Mesodermal cell (in vitro differentiated cells): ENCODE measurements at regions not wholly inside any gene's neighbourhood (a gene's known extent, or its start where the extent isn't known, plus 50 kb on each side); places are given as distances from the start of the nearest gene placed in this dataset.

Experiments
- H3K27ac ChIP-seq: 2 replicates; pipeline ENCODE4 v1.7.0; 2013; ENCODE audit warnings: mild to moderate bottlenecking, low read depth, low read length, moderate library complexity; ENCODE audit not compliant: severe bottlenecking
- H3K36me3 ChIP-seq: 2 replicates; pipeline ENCODE4 v1.7.1; 2013; ENCODE audit warnings: mild to moderate bottlenecking, low read length, moderate library complexity; ENCODE audit not compliant: control insufficient read depth, insufficient read depth
- H3K4me1 ChIP-seq: one replicate; pipeline ENCODE4 v1.7.1; 2013; ENCODE audit warnings: mild to moderate bottlenecking, low read length; ENCODE audit not compliant: insufficient read depth, control insufficient read depth, poor library complexity, severe bottlenecking
- H3K4me3 ChIP-seq: 2 replicates; pipeline ENCODE4 v1.7.0; 2013; ENCODE audit warnings: low read length, control low read depth, mild to moderate bottlenecking; ENCODE audit not compliant: insufficient read depth, poor library complexity, severe bottlenecking; ENCODE audit errors: extremely low read depth
- H3K9me3 ChIP-seq: 2 replicates; pipeline ENCODE4 v1.7.1; 2013; ENCODE audit warnings: mild to moderate bottlenecking, low read length, moderate library complexity; ENCODE audit not compliant: control insufficient read depth
- WGBS, 2 experiments: methylation state at CpG; one replicate each; pipeline ENCODE4 v1.1.5; 2013; ENCODE audit warnings: missing lambda C conversion rate in 2 of 2; ENCODE audit not compliant: insufficient coverage in 2 of 2; 5-methylcytosine and 5-hydroxymethylcytosine counted together

- Histone ChIP-seq H3K9me3 (peaks cover 7% of the 10 kb centered on the region), H3K36me3 (no peaks in the 10 kb centered on the region), H3K27ac (no peak overlapping the region), H3K4me1 (peaks cover 19% of the 10 kb centered on the region), H3K4me3 (no peak overlapping the region)
- 86% methylated on average over 1 of the region's 2 CpGs; no CpG with 5 or more reads in 1 of the 2 experiments for WGBS, 2 experiments
Measured at GRCh38 chr1:181153634-181153961, 65.1 kb downstream of the IER5 start.

- Histone ChIP-seq H3K36me3 (no peaks in the 10 kb centered on the region), H3K4me3 (no peak overlapping the region), H3K27ac (no peak overlapping the region), H3K9me3 (peaks cover 7% of the 10 kb centered on the region), H3K4me1 (peaks cover 19% of the 10 kb centered on the region)
- 78 to 100% methylated on average over 1 of the region's 2 CpGs for WGBS, 2 experiments
Measured at GRCh38 chr1:181155339-181155738, 66.8 kb downstream of the IER5 start.

- 89 to 90% methylated on average over 6 to 7 of the region's 10 CpGs for WGBS, 2 experiments
- no peaks in the 10 kb centered on the region for H3K4me1 ChIP-seq
- no peaks in the 10 kb centered on the region for H3K36me3 ChIP-seq
- H3K9me3 ChIP-seq = peaks cover 14% of the 10 kb centered on the region
- H3K27ac ChIP-seq = no peak overlapping the region
- H3K4me3 ChIP-seq = no peak overlapping the region
Measured at GRCh38 chr1:181159451-181160140, 71.1 kb downstream of the IER5 start.

- no peaks in the 10 kb centered on the region for H3K4me1 ChIP-seq
- H3K36me3 ChIP-seq = no peaks in the 10 kb centered on the region
- no peak overlapping the region for H3K27ac ChIP-seq
- H3K9me3 ChIP-seq = peaks cover 14% of the 10 kb centered on the region
- H3K4me3 ChIP-seq = no peak overlapping the region
- whole genome bisulfite sequencing, 2 experiments = 84 to 93% methylated on average over 3 of the region's 3 CpGs
Measured at GRCh38 chr1:181160322-181160721, 71.8 kb downstream of the IER5 start.

GRCh38 chr1:181160998-181161870 is 72.7 kb downstream of the IER5 start:
- no peak overlapping the region for H3K27ac ChIP-seq
- H3K36me3 ChIP-seq = no peaks in the 10 kb centered on the region
- peaks cover 12% of the 10 kb centered on the region for H3K9me3 ChIP-seq
- H3K4me1 ChIP-seq = peaks cover under 1% of the 10 kb centered on the region
- H3K4me3 ChIP-seq = no peak overlapping the region
- WGBS, 2 experiments = 91% methylated on average over 13 to 15 of the region's 15 CpGs

- Histone ChIP-seq H3K9me3 (peaks cover 7% of the 10 kb centered on the region), H3K27ac (no peak overlapping the region), H3K4me3 (no peak overlapping the region), H3K36me3 (no peaks in the 10 kb centered on the region), H3K4me1 (peaks cover 2% of the 10 kb centered on the region)
Measured at GRCh38 chr1:181163662-181164061, 75.2 kb downstream of the IER5 start.

- Histone ChIP-seq H3K27ac (no peak overlapping the region), H3K9me3 (peaks cover 11% of the 10 kb centered on the region), H3K4me1 (peaks cover 2% of the 10 kb centered on the region), H3K4me3 (no peak overlapping the region), H3K36me3 (no peaks in the 10 kb centered on the region)
- 54 to 66% methylated on average over 11 to 13 of the region's 14 CpGs for WGBS, 2 experiments
Measured at GRCh38 chr1:181166377-181167196, 78.1 kb downstream of the IER5 start.

GRCh38 chr1:181169281-181169865 is 80.9 kb downstream of the IER5 start:
- Histone ChIP-seq H3K4me1 (peaks cover 2% of the 10 kb centered on the region), H3K4me3 (no peak overlapping the region), H3K27ac (no peak overlapping the region), H3K9me3 (peaks cover 21% of the 10 kb centered on the region), H3K36me3 (no peaks in the 10 kb centered on the region)
- WGBS, 2 experiments = 67 to 77% methylated on average over 3 to 7 of the region's 8 CpGs

GRCh38 chr1:181170194-181170593 is 81.7 kb downstream of the IER5 start:
- H3K27ac ChIP-seq = no peak overlapping the region
- peaks cover 21% of the 10 kb centered on the region for H3K9me3 ChIP-seq
- H3K4me3 ChIP-seq = no peak overlapping the region
- no peaks in the 10 kb centered on the region for H3K36me3 ChIP-seq
- H3K4me1 ChIP-seq = peaks cover 2% of the 10 kb centered on the region
- WGBS, 2 experiments = 92 to 100% methylated on average over 1 to 3 of the region's 3 CpGs

- H3K4me3 ChIP-seq = no peak overlapping the region
- H3K4me1 ChIP-seq = no peaks in the 10 kb centered on the region
- WGBS, 2 experiments = 83% methylated on average over 1 of the region's 1 CpG; no CpG with 5 or more reads in 1 of the 2 experiments
- no peaks in the 10 kb centered on the region for H3K36me3 ChIP-seq
- no peak overlapping the region for H3K27ac ChIP-seq
- peaks cover 21% of the 10 kb centered on the region for H3K9me3 ChIP-seq
Measured at GRCh38 chr1:181172082-181172481, 83.6 kb downstream of the IER5 start.
